HG03064 (cell line): ENCODE measurements at regions not wholly inside any gene's neighbourhood (a gene's known extent, or its start where the extent isn't known, plus 50 kb on each side); places are given as distances from the start of the nearest gene placed in this dataset.

Source experiments
- ATAC-seq: cut with Tn5 transposase; IDR thresholded peaks from one replicate; pipeline ENCODE4 v1.9.1; 2021; ENCODE audit warnings: low read depth; ENCODE audit not compliant: unreplicated experiment

- no peak for ATAC-seq
Observed at GRCh38 chr10:83037653-83038052, 1101.7 kb upstream of the GHITM start.

- ATAC-seq, result no peak
Observed at GRCh38 chr10:83038631-83039030, 1100.7 kb upstream of the GHITM start.

DNA sequence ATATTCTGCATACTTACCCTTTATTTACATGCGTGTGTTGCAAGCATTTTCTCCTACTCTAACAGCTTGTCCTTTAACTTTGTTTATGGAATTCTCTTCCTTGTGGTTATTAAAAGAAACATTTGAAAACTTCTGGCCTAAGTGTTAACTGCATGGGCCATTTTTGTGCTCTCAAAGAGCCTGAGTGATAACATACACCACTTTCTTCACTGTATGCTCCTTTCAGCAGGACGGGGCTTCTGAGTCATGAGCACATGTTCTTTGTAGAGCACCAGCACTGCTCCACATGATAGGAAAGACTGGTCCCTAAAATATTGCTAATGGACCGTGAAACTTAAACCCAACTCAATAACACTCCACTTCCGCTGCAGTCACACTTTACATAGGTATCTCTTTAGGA, 1093.6 kb upstream of the GHITM start:
- no peak for ATAC-seq

- ATAC-seq, result no peak
Observed at GRCh38 chr10:83050815-83051214, 1088.5 kb upstream of the GHITM start.

GRCh38 chr10:83062871-83063270, 1076.4 kb upstream of the GHITM start:
- no peak for ATAC-seq

DNA sequence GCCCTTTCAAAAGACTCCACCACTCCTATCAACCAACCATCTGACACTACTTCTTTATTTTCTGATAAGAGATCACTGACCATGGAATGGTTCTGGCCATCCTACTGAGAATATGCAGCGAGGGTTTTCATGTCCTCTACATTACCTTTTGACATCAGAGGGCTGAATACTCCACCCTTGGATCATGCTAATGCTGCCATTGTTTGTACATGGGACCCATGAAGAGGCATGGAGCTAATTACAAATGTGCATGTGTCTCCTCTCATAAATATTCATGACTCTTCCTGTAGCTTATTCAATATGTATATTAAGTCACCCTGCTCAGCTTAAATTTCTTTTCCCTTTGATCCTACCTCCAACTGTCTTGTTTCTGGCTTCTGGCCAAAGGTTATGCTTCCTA, 1065.8 kb upstream of the GHITM start:
- ATAC-seq, result no peak

- ATAC-seq, result no peak
Observed at GRCh38 chr10:83075016-83075814, 1064.1 kb upstream of the GHITM start.

- ATAC-seq, result no peak
Observed at GRCh38 chr10:83075815-83076355, 1063.4 kb upstream of the GHITM start.

DNA sequence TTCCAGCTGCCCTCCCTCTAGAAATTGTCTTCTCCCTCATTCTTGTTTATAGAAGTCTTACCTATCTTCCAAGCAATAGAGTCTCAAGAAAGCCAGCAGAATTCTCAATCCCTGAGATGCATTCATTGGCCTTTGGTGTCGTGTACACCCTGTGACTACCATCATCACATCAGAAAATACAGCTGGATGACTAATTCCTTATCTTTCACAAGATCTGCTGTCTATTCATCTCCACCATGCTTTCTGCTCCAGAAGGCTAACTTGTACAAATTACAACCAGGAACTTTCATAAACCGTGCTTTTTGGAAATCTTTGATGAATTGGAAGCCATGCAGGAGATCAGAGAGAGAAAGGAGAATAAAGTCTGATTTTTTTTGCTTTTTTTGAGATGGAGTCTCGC, 1062.9 kb upstream of the GHITM start:
- no peak for ATAC-seq

DNA sequence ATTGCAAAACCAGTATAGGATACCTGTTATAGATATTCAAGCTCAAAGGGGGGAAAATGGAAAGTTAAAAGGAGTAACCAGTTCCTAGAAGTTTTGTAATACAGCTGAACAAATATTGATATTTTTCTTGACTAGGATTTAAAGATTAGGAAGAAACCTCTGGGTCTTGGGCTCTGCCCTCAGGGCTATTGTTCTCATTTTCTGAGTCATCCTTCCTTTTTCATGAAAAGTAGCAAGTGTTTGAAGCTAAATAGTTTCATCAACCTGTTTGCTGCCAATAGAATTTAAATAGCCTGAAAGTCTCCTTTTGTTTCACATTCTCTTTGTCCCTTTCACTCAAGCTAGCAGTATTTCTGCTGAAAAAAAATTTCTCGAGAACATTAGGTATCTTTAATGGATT, 1061.1 kb upstream of the GHITM start:
- no peak for ATAC-seq

- no peak for ATAC-seq
Observed at GRCh38 chr10:83078645-83079044, 1060.7 kb upstream of the GHITM start.

DNA sequence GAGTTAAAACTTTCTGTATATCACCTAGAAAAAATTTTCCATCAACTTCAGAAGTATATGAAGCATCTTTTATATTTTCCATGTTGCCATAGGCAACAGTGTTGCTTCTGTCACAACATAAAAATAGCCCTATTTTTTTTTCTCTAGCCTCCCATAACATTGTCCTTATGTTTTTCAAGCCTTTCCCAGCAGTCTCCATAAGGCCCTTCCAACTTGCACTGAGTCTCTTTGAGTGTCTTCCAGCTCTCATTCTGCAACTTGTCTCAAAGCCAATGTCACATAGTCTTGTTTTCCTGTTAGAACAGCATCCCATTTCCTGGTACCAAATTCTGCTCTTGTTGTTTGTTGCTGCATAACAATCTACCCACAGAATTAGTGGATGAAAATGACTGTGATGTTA, 1055.5 kb upstream of the GHITM start:
- ATAC-seq, result no peak

DNA sequence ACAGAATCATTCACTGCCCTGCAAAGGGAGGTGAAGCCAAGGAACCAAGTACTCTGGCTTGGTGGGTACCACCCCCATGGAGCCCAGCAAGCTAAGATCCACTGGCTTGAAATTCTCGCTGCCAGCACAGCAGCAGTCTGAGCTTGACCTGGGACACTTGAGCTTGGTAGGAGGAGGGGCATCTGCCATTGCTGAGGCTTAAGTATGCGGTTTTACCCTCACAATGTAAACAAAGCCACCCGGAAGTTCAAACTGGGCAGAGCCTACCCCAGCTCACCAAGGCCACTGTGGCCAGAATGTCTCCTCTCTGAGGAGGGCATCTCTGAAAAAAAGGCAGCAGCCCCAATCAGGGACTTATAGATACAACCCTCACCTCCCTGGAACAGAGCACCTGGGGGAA, 1050.0 kb upstream of the GHITM start:
- no peak for ATAC-seq

- no peak for ATAC-seq
Observed at GRCh38 chr10:83104616-83105015, 1034.7 kb upstream of the GHITM start.

GRCh38 chr10:83108565-83109333, 1030.6 kb upstream of the GHITM start:
- no peak for ATAC-seq

- no peak for ATAC-seq
Observed at GRCh38 chr10:83119346-83119745, 1020.0 kb upstream of the GHITM start.

DNA sequence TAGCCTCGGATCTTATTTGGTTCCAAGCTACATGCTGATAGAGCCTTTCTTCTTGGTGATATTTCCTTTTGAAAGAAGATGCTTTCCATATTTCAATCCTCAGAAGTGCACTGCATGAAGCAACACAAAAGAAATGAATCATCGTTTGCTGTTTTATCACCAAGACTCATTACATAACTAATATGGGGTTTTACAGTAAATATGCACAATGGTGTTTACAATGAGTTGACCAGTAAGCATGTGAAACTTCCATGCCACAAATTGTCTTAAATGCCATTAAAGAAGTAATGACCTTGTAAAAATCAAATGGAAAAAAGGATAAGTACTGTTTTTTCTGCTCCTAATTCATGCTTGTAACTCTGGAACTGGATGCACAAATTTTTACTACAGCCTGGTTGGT, 1017.0 kb upstream of the GHITM start:
- ATAC-seq, result no peak

- ATAC-seq, result no peak
Observed at GRCh38 chr10:83127942-83128575, 1011.2 kb upstream of the GHITM start.

DNA sequence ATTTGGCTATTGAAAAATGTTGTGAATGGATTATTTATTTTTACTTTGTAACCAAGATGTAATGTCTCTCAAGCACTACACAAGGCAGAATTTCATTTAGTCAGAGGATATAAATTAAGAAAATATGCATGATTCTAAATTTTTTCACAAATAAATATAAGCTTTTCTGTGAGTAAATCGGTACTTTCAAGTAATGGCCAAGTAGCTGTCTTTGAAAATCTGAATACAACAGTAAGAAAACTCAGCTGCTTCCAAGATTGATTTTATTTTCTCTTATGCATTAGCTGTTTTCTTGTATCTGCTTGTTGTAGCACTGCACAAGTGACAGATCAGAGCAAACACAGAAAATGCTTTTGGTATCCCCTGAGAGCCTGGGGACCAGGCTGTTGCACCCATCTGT, 998.5 kb upstream of the GHITM start:
- ATAC-seq, result no peak

DNA sequence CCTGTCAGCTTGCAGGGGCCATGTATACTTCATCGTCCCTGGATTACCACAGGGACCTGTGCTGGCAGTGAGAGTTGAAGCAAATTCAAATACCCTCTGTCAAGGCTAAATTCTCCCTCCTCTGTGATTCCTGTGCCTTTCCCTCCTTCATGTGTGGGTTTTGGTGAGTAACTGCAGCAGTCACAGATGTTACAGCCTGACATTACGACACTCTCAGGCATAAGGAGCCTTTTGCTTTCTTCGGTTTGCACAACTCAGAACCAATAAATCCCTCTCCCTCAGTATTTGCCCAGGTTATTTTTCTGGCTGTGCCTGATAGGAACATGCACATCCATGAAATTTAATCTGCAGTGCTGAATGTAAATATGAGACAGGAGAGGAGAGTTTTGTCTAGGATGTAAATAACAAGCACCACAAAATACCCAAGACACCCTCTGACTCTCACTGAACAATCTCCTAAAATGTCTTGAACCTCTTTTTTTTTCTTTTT, 997.2 kb upstream of the GHITM start:
- ATAC-seq, result no peak

DNA sequence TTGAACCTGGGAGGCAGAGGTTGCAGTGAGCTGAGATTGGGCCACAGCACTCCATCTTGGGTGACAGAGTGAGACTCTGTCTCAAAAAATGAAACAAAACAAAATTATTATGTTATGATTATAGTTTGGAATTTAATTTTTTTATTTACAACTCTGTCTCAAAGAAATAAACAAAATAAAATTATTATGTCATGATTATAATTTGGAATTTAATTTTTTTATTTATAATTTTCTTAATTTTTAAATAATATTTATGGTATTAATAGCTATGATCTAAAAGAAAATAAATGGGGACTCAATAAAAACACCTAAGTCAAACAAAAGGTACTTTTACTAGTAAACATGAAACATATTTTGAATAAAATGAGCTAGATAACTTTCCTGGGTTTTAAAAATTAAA, 994.8 kb upstream of the GHITM start:
- no peak for ATAC-seq
